ENCODE measurements at regions not wholly inside any gene's neighbourhood (a gene's known extent, or its start where the extent isn't known, plus 50 kb on each side); places are given as distances from the start of the nearest gene placed in this dataset.
A peak's percentile ranks its signal among the peaks of the same experiment; 100 is the strongest.

- no peak overlapping the region for H3K4me3 ChIP-seq (ENCODE audit: low read depth, low read length)
- TF ChIP-seq MAX (IDR thresholded peaks at IDR 0.05; ENCODE audit: low read depth, low read length) = no peak
- TF ChIP-seq POLR2A (IDR thresholded peaks at IDR 0.05; ENCODE audit: extremely low read depth, insufficient read length) = no peak
- TF ChIP-seq MYC (IDR thresholded peaks at IDR 0.05; ENCODE audit: low read depth, low read length) = no peak
- TF ChIP-seq CTCF (IDR thresholded peaks at IDR 0.05; ENCODE audit: low read depth, low read length) = no peak
These were observed 622.5 kb downstream of the GALR1 start for GRCh38 chr18:77872166-77872565.

GRCh38 chr18:77876319-77876865 lies 626.7 kb downstream of the GALR1 start:
- TF ChIP-seq POLR2A (IDR thresholded peaks at IDR 0.05; ENCODE audit: extremely low read depth, insufficient read length) (no peak), MYC (IDR thresholded peaks at IDR 0.05; ENCODE audit: low read depth, low read length) (no peak)
- DNase-seq (ENCODE audit: low read depth) = peak; percentile 13
- H3K4me3 ChIP-seq (ENCODE audit: low read depth, low read length) = no peak overlapping the region

More at GRCh38 chr18:77872166-77872565, 622.5 kb downstream of the GALR1 start:
- DNase-seq (ENCODE audit: low read depth) = no peak

GRCh38 chr18:77879829-77880228 lies 630.2 kb downstream of the GALR1 start:
- H3K4me3 ChIP-seq (ENCODE audit: low read depth, low read length) = no peak overlapping the region
- TF ChIP-seq CTCF (IDR thresholded peaks at IDR 0.05; ENCODE audit: low read depth, low read length) = no peak
- no peak for TF ChIP-seq POLR2A (IDR thresholded peaks at IDR 0.05; ENCODE audit: extremely low read depth, insufficient read length)
- no peak for TF ChIP-seq MYC (IDR thresholded peaks at IDR 0.05; ENCODE audit: low read depth, low read length)
- no peak for TF ChIP-seq MAX (IDR thresholded peaks at IDR 0.05; ENCODE audit: low read depth, low read length)
- no peak for DNase-seq (ENCODE audit: low read depth)

- TF ChIP-seq POLR2A (IDR thresholded peaks at IDR 0.05; ENCODE audit: extremely low read depth, insufficient read length) (no peak), MAX (IDR thresholded peaks at IDR 0.05; ENCODE audit: low read depth, low read length) (no peak), CTCF (IDR thresholded peaks at IDR 0.05; ENCODE audit: low read depth, low read length) (no peak), MYC (IDR thresholded peaks at IDR 0.05; ENCODE audit: low read depth, low read length) (no peak)
- DNase-seq (ENCODE audit: low read depth) = no peak
- H3K4me3 ChIP-seq (ENCODE audit: low read depth, low read length) = no peak overlapping the region
These were observed 634.8 kb downstream of the GALR1 start for GRCh38 chr18:77884454-77884853.

GRCh38 chr18:77894060-77894459 lies 644.4 kb downstream of the GALR1 start:
- peak; percentile 13 for DNase-seq (ENCODE audit: low read depth)
- TF ChIP-seq MAX (IDR thresholded peaks at IDR 0.05; ENCODE audit: low read depth, low read length) (no peak), MYC (IDR thresholded peaks at IDR 0.05; ENCODE audit: low read depth, low read length) (no peak), POLR2A (IDR thresholded peaks at IDR 0.05; ENCODE audit: extremely low read depth, insufficient read length) (no peak), CTCF (IDR thresholded peaks at IDR 0.05; ENCODE audit: low read depth, low read length) (no peak)
- no peak overlapping the region for H3K4me3 ChIP-seq (ENCODE audit: low read depth, low read length)

- TF ChIP-seq POLR2A (IDR thresholded peaks at IDR 0.05; ENCODE audit: extremely low read depth, insufficient read length) = no peak
- TF ChIP-seq MAX (IDR thresholded peaks at IDR 0.05; ENCODE audit: low read depth, low read length) = no peak
- TF ChIP-seq MYC (IDR thresholded peaks at IDR 0.05; ENCODE audit: low read depth, low read length) = no peak
- TF ChIP-seq CTCF (IDR thresholded peaks at IDR 0.05; ENCODE audit: low read depth, low read length) = no peak
- no peak overlapping the region for H3K4me3 ChIP-seq (ENCODE audit: low read depth, low read length)
- no peak for DNase-seq (ENCODE audit: low read depth)
These were observed 645.6 kb downstream of the GALR1 start for GRCh38 chr18:77895250-77895649.
